Nephron (organoid): ENCODE measurements at regions not wholly inside any gene's neighbourhood (a gene's known extent, or its start where the extent isn't known, plus 50 kb on each side); places are given as distances from the start of the nearest gene placed in this dataset.

Source experiments
- H3K27ac Mint-ChIP-seq, 3 experiments: 2 replicates each; pipeline ENCODE4 v1.8.0; 2020; ENCODE audit warnings: mixed read lengths in 3 of 3, mild to moderate bottlenecking in 2 of 3, moderate library complexity in 1 of 3
- H3K27me3 Mint-ChIP-seq: 2 replicates; pipeline ENCODE4 v1.8.0; 2021; ENCODE audit warnings: low read depth, mild to moderate bottlenecking, moderate library complexity, mixed read lengths
- H3K36me3 Mint-ChIP-seq: 2 replicates; pipeline ENCODE4 v1.8.0; 2020; ENCODE audit warnings: low read depth, mixed read lengths
- H3K4me1 Mint-ChIP-seq: 2 replicates; pipeline ENCODE4 v1.8.0; 2020; ENCODE audit warnings: mixed read lengths
- H3K4me3 Mint-ChIP-seq, 3 experiments: 2 replicates each; pipeline ENCODE4 v1.8.0; 2020; ENCODE audit warnings: mild to moderate bottlenecking in 3 of 3, mixed read lengths in 3 of 3, moderate library complexity in 2 of 3
- H3K9me3 Mint-ChIP-seq: 2 replicates; pipeline ENCODE4 v1.8.0; 2020; ENCODE audit warnings: mixed read lengths
- TF ChIP-seq, protein P1 (sequence below), 3 experiments: fragments of 200-600 bp; sonication (generic); IDR thresholded peaks; one replicate each; pipeline ENCODE4 v1.5.0; 2021; ENCODE audit warnings: antibody characterized with exemption in 3 of 3; ENCODE audit not compliant: unreplicated experiment in 3 of 3

GRCh38 chr7:126119981-126120380 is 1132.8 kb downstream of the GRM8 start:
- H3K4me3 Mint-ChIP-seq, result no peak overlapping the region
- peaks cover 7% of the 10 kb centered on the region for H3K9me3 Mint-ChIP-seq
- H3K27ac Mint-ChIP-seq, result no peak overlapping the region
- peaks cover 4% of the 10 kb centered on the region for H3K27me3 Mint-ChIP-seq
- no peaks in the 10 kb centered on the region for H3K4me1 Mint-ChIP-seq
- TF ChIP-seq, protein P1, sequence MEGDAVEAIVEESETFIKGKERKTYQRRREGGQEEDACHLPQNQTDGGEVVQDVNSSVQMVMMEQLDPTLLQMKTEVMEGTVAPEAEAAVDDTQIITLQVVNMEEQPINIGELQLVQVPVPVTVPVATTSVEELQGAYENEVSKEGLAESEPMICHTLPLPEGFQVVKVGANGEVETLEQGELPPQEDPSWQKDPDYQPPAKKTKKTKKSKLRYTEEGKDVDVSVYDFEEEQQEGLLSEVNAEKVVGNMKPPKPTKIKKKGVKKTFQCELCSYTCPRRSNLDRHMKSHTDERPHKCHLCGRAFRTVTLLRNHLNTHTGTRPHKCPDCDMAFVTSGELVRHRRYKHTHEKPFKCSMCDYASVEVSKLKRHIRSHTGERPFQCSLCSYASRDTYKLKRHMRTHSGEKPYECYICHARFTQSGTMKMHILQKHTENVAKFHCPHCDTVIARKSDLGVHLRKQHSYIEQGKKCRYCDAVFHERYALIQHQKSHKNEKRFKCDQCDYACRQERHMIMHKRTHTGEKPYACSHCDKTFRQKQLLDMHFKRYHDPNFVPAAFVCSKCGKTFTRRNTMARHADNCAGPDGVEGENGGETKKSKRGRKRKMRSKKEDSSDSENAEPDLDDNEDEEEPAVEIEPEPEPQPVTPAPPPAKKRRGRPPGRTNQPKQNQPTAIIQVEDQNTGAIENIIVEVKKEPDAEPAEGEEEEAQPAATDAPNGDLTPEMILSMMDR (IDR thresholded peaks at IDR 0.05; ENCODE audit: unreplicated experiment in 3 of 3), result no peak
- H3K36me3 Mint-ChIP-seq, result no peaks in the 10 kb centered on the region

- no peak overlapping the region for H3K27ac Mint-ChIP-seq
- no peaks in the 10 kb centered on the region for H3K36me3 Mint-ChIP-seq
- H3K4me3 Mint-ChIP-seq, result no peak overlapping the region
- H3K9me3 Mint-ChIP-seq, result no peaks in the 10 kb centered on the region
- H3K27me3 Mint-ChIP-seq, result no peaks in the 10 kb centered on the region
- no peaks in the 10 kb centered on the region for H3K4me1 Mint-ChIP-seq
- TF ChIP-seq, protein P1 (IDR thresholded peaks at IDR 0.05; ENCODE audit: unreplicated experiment in 3 of 3), result no peak
These were observed 1149.2 kb downstream of the GRM8 start for GRCh38 chr7:126103582-126103981.

- Mint-ChIP-seq H3K36me3 (no peaks in the 10 kb centered on the region), H3K27ac (no peak overlapping the region), H3K4me3 (no peak overlapping the region), H3K27me3 (no peaks in the 10 kb centered on the region), H3K9me3 (peaks cover 4% of the 10 kb centered on the region), H3K4me1 (no peaks in the 10 kb centered on the region)
- TF ChIP-seq, protein P1 (IDR thresholded peaks at IDR 0.05; ENCODE audit: unreplicated experiment in 3 of 3), result no peak
These were observed 1153.4 kb upstream of the POT1 start for GRCh38 chr7:126083014-126083413.

- Mint-ChIP-seq H3K27me3 (no peaks in the 10 kb centered on the region), H3K36me3 (no peaks in the 10 kb centered on the region), H3K9me3 (no peaks in the 10 kb centered on the region), H3K4me1 (no peaks in the 10 kb centered on the region), H3K27ac (no peak overlapping the region), H3K4me3 (no peak overlapping the region)
- TF ChIP-seq, protein P1 (IDR thresholded peaks at IDR 0.05; ENCODE audit: unreplicated experiment in 3 of 3), result no peak
These were observed 1150.0 kb upstream of the POT1 start for GRCh38 chr7:126079581-126079980.

GRCh38 chr7:126079151-126079550 is 1149.5 kb upstream of the POT1 start:
- H3K9me3 Mint-ChIP-seq, result no peaks in the 10 kb centered on the region
- H3K4me3 Mint-ChIP-seq, result no peak overlapping the region
- H3K27ac Mint-ChIP-seq, result no peak overlapping the region
- H3K27me3 Mint-ChIP-seq, result no peaks in the 10 kb centered on the region
- no peaks in the 10 kb centered on the region for H3K36me3 Mint-ChIP-seq
- no peaks in the 10 kb centered on the region for H3K4me1 Mint-ChIP-seq
- TF ChIP-seq, protein P1 (IDR thresholded peaks at IDR 0.05; ENCODE audit: unreplicated experiment in 3 of 3), result no peak

GRCh38 chr7:126065766-126066165 is 1136.1 kb upstream of the POT1 start:
- Mint-ChIP-seq H3K9me3 (peaks cover 3% of the 10 kb centered on the region), H3K27me3 (no peaks in the 10 kb centered on the region), H3K4me3 (no peak overlapping the region), H3K36me3 (no peaks in the 10 kb centered on the region), H3K27ac (no peak overlapping the region), H3K4me1 (no peaks in the 10 kb centered on the region)
- TF ChIP-seq, protein P1 (IDR thresholded peaks at IDR 0.05; ENCODE audit: unreplicated experiment in 3 of 3), result no peak
